WTC11 (cell line): ENCODE measurements at regions not wholly inside any gene's neighbourhood (a gene's known extent, or its start where the extent isn't known, plus 50 kb on each side); places are given as distances from the start of the nearest gene placed in this dataset.

Experiments used
- AFF4 ChIP-seq: sonication (generic); formaldehyde crosslinking; IDR thresholded peaks from 2 replicates; pipeline ENCODE4 v1.8.1; 2023; ENCODE audit warnings: mild to moderate bottlenecking, missing genetic modification reagents, borderline replicate concordance
- CTCF ChIP-seq: fragments of 200-600 bp; IDR thresholded peaks from 2 replicates; pipeline ENCODE4 v1.8.0; 2022; ENCODE audit warnings: antibody characterized with exemption
- E2F5 ChIP-seq: sonication (generic); formaldehyde crosslinking; IDR thresholded peaks from 2 replicates; pipeline ENCODE4 v1.8.1; 2022; ENCODE audit warnings: mild to moderate bottlenecking, moderate library complexity, missing genetic modification reagents
- IRF2 ChIP-seq: sonication (generic); formaldehyde crosslinking; IDR thresholded peaks from 2 replicates; pipeline ENCODE4 v1.8.0; 2022; ENCODE audit warnings: low read depth, missing genetic modification reagents, borderline replicate concordance
- PRDM15 ChIP-seq: sonication (generic); formaldehyde crosslinking; IDR thresholded peaks from 2 replicates; pipeline ENCODE4 v1.8.0; 2022; ENCODE audit warnings: missing genetic modification reagents
- STAT6 ChIP-seq: sonication (generic); formaldehyde crosslinking; conservative IDR thresholded peaks from 2 replicates; pipeline ENCODE4 v1.8.1; 2023; ENCODE audit warnings: mild to moderate bottlenecking, low read depth, missing genetic modification reagents, moderate library complexity
- ZNF232 ChIP-seq: sonication (generic); formaldehyde crosslinking; IDR thresholded peaks from 2 replicates; pipeline ENCODE4 v1.8.0; 2022; ENCODE audit warnings: mild to moderate bottlenecking, missing genetic modification reagents

- no peak for TF ChIP-seq CTCF
- no peak for TF ChIP-seq AFF4 (CRISPR knock-in tag)
- no peak for TF ChIP-seq STAT6 (CRISPR knock-in tag)
- no peak for TF ChIP-seq PRDM15 (CRISPR knock-in tag)
- no peak for TF ChIP-seq ZNF232 (CRISPR knock-in tag)
- TF ChIP-seq IRF2 (CRISPR knock-in tag) = no peak
- no peak for TF ChIP-seq E2F5
These were observed 236.3 kb downstream of the MATN1 start for GRCh38 chr1:30487042-30487441.
